Parathyroid adenoma (tissue), 2 donors: ENCODE measurements at regions not wholly inside any gene's neighbourhood (a gene's known extent, or its start where the extent isn't known, plus 50 kb on each side); places are given as distances from the start of the nearest gene placed in this dataset.

Experiments used
- H2AFZ ChIP-seq: fragments of 300-600 bp; sonication (generic); one replicate; pipeline ENCODE4 v1.7.0; 2017; ENCODE audit warnings: antibody characterized with exemption, mild to moderate bottlenecking
- H3K27ac ChIP-seq: fragments of 300-600 bp; sonication (generic); one replicate; pipeline ENCODE4 v1.7.0; 2017
- H3K27me3 ChIP-seq: fragments of 300-600 bp; sonication (generic); one replicate; pipeline ENCODE4 v1.7.0; 2017; ENCODE audit warnings: low read length; ENCODE audit not compliant: control insufficient read depth, insufficient read depth
- H3K36me3 ChIP-seq: fragments of 300-600 bp; sonication (generic); one replicate; pipeline ENCODE4 v1.7.0; 2017; ENCODE audit warnings: low read length; ENCODE audit not compliant: control insufficient read depth, insufficient read depth
- H3K4me1 ChIP-seq: fragments of 300-600 bp; sonication (generic); one replicate; pipeline ENCODE4 v1.7.0; 2017; ENCODE audit warnings: control low read depth
- H3K4me2 ChIP-seq: fragments of 300-600 bp; sonication (generic); one replicate; pipeline ENCODE4 v1.7.0; 2017; ENCODE audit warnings: low read length
- H3K4me3 ChIP-seq: fragments of 300-600 bp; sonication (generic); one replicate; pipeline ENCODE4 v1.7.0; 2017; ENCODE audit warnings: low read depth, low read length
- H3K79me2 ChIP-seq: fragments of 300-600 bp; sonication (generic); one replicate; pipeline ENCODE4 v1.7.0; 2017; ENCODE audit warnings: control low read depth
- H3K9ac ChIP-seq: fragments of 300-600 bp; sonication (generic); one replicate; pipeline ENCODE4 v1.7.0; 2017; ENCODE audit warnings: mild to moderate bottlenecking
- H3K9me3 ChIP-seq: fragments of 300-600 bp; sonication (generic); one replicate; pipeline ENCODE4 v1.7.0; 2017; ENCODE audit warnings: low read length; ENCODE audit not compliant: control insufficient read depth
- CTCF ChIP-seq: fragments of 300-600 bp; sonication (generic); IDR thresholded peaks from one replicate; pipeline ENCODE4 v1.7.0; 2017; ENCODE audit warnings: antibody characterized with exemption, mild to moderate bottlenecking
- donor health status: primary hyperparathyroidism.

- Histone ChIP-seq H3K4me3 (no peak overlapping the region), H3K9ac (no peak overlapping the region), H3K27ac (no peak overlapping the region), H2AFZ (no peak overlapping the region), H3K9me3 (no peaks in the 10 kb centered on the region), H3K79me2 (peaks cover 11% of the 10 kb centered on the region), H3K4me2 (no peak overlapping the region), H3K36me3 (no peaks in the 10 kb centered on the region), H3K27me3 (no peaks in the 10 kb centered on the region), H3K4me1 (peaks cover 6% of the 10 kb centered on the region)
- TF ChIP-seq CTCF: no peak
Measured at GRCh38 chr10:21170216-21170615, 273.1 kb upstream of the NEBL start.

GRCh38 chr10:21169271-21169670 lies 272.2 kb upstream of the NEBL start:
- H2AFZ ChIP-seq: no peak overlapping the region
- no peak overlapping the region for H3K4me2 ChIP-seq
- no peak overlapping the region for H3K9ac ChIP-seq
- H3K27ac ChIP-seq: no peak overlapping the region
- no peaks in the 10 kb centered on the region for H3K27me3 ChIP-seq
- no peak overlapping the region for H3K4me3 ChIP-seq
- no peaks in the 10 kb centered on the region for H3K9me3 ChIP-seq
- TF ChIP-seq CTCF: no peak
- H3K4me1 ChIP-seq: no peaks in the 10 kb centered on the region
- peaks cover 11% of the 10 kb centered on the region for H3K79me2 ChIP-seq
- no peaks in the 10 kb centered on the region for H3K36me3 ChIP-seq

GRCh38 chr10:21167288-21168010 lies 270.3 kb upstream of the NEBL start:
- TF ChIP-seq CTCF: no peak
- Histone ChIP-seq H3K4me2 (no peak overlapping the region), H3K79me2 (peaks cover 18% of the 10 kb centered on the region), H3K27me3 (no peaks in the 10 kb centered on the region), H2AFZ (no peak overlapping the region), H3K27ac (no peak overlapping the region), H3K4me1 (no peaks in the 10 kb centered on the region), H3K9ac (no peak overlapping the region), H3K36me3 (no peaks in the 10 kb centered on the region), H3K9me3 (no peaks in the 10 kb centered on the region), H3K4me3 (no peak overlapping the region)

GRCh38 chr10:21166557-21167287 lies 269.6 kb upstream of the NEBL start:
- H3K4me1 ChIP-seq: no peaks in the 10 kb centered on the region
- H3K27ac ChIP-seq: no peak overlapping the region
- H3K36me3 ChIP-seq: no peaks in the 10 kb centered on the region
- H3K9ac ChIP-seq: no peak overlapping the region
- peaks cover 25% of the 10 kb centered on the region for H3K79me2 ChIP-seq
- no peaks in the 10 kb centered on the region for H3K27me3 ChIP-seq
- no peaks in the 10 kb centered on the region for H3K9me3 ChIP-seq
- H3K4me2 ChIP-seq: no peak overlapping the region
- TF ChIP-seq CTCF: no peak
- no peak overlapping the region for H3K4me3 ChIP-seq
- no peak overlapping the region for H2AFZ ChIP-seq
